ENCODE measurements at regions not wholly inside any gene's neighbourhood (a gene's known extent, or its start where the extent isn't known, plus 50 kb on each side); places are given as distances from the start of the nearest gene placed in this dataset.

- TF ChIP-seq, protein P1, sequence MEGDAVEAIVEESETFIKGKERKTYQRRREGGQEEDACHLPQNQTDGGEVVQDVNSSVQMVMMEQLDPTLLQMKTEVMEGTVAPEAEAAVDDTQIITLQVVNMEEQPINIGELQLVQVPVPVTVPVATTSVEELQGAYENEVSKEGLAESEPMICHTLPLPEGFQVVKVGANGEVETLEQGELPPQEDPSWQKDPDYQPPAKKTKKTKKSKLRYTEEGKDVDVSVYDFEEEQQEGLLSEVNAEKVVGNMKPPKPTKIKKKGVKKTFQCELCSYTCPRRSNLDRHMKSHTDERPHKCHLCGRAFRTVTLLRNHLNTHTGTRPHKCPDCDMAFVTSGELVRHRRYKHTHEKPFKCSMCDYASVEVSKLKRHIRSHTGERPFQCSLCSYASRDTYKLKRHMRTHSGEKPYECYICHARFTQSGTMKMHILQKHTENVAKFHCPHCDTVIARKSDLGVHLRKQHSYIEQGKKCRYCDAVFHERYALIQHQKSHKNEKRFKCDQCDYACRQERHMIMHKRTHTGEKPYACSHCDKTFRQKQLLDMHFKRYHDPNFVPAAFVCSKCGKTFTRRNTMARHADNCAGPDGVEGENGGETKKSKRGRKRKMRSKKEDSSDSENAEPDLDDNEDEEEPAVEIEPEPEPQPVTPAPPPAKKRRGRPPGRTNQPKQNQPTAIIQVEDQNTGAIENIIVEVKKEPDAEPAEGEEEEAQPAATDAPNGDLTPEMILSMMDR (conservative IDR thresholded peaks at IDR 0.05; ENCODE audit: low read depth, low read length): no peak
- TF ChIP-seq EZH2phosphoT487 (IDR thresholded peaks at IDR 0.05; ENCODE audit: borderline replicate concordance, low read length): no peak
- no peak for TF ChIP-seq EZH2 (IDR thresholded peaks at IDR 0.05; ENCODE audit: low read length, unreplicated experiment)
Measured at GRCh38 chr4:157739242-157739641, 433.6 kb downstream of the GASK1B start.
